Astrocyte of the hippocampus (primary cell): ENCODE measurements at regions not wholly inside any gene's neighbourhood (a gene's known extent, or its start where the extent isn't known, plus 50 kb on each side); places are given as distances from the start of the nearest gene placed in this dataset.
"Not testable (repeated sequence)": the region's sequence is repeated elsewhere in the genome, so short reads cannot be mapped to it uniquely, and the experiment has no call there.

ENCODE experiments used
- DNase-seq: peaks from one replicate; pipeline ENCODE4 v3.0.0; 2011; ENCODE audit warnings: low read depth, low spot score

- no peak for DNase-seq
Observed at GRCh38 chr14:71240171-71240570, 332.9 kb downstream of the PCNX1 start.

- DNase-seq: no peak
Observed at GRCh38 chr14:71240866-71241520, 333.7 kb downstream of the PCNX1 start.

GRCh38 chr14:71242237-71242748, 335.0 kb downstream of the PCNX1 start:
- DNase-seq: peak; percentile 42

DNA sequence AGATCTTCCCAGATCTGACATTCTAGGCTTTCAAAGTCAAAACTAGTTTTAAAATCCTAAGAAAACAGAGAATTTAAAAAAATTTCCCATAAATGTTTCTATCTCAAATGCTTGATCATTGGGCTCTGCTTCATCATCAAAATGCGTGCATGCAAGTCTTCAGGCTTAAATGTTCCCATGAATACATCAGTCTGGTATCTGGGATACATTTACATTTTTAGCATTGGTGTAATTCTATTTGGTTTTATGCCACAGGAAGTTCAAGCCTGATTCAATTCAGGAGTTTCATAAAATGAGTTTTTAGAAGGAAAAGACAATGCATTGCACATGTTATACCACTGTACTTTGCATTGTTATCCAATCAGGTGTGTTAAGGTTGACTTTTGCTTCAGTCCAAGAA, 336.4 kb downstream of the PCNX1 start:
- peak; percentile 31 for DNase-seq

- DNase-seq: no peak
Observed at GRCh38 chr14:71244341-71244740, 337.1 kb downstream of the PCNX1 start.

GRCh38 chr14:71245659-71246361, 338.6 kb downstream of the PCNX1 start:
- DNase-seq: no peak

DNA sequence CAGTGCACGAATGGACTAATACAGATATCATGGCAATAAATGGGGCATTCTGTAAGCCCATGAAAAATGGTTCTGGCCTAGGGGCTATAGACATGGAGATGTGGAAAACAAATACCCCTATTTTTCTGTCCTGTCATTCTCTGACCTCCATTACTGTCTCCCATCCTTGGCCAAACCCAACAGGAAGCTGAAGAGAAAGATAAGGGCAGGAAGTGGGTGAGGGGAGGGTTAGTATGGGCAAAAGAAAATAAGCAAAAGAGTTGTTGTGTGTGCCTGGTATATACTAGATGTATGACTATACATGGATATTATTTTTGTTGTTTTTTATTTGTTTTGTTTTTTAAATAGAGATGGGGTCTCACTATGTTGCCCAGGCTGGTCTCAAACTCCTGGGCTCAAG, 339.3 kb downstream of the PCNX1 start:
- DNase-seq: no peak

GRCh38 chr14:71247106-71247505, 339.8 kb downstream of the PCNX1 start:
- DNase-seq: no peak

DNA sequence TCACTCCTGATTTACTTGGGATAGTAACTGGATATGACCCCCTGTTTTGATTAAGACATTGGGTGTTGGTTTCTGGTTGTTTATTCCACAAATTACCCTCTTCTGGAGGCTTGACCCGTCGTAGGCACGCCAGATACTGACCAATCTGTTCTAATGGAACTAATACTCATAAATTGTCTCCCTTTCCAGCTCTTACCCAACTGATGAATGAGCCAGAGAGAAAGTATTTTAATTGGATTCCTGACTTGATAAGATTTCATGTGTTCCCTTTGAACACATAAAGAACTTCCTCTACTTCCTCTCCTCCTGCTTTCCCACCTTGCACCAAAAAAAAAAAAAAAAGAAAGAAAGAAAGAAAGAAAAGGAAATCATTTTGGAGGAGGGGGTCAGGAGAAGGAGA, 340.9 kb downstream of the PCNX1 start:
- peak; percentile 38 for DNase-seq

GRCh38 chr14:71250347-71250746, 343.1 kb downstream of the PCNX1 start:
- no peak for DNase-seq

- no peak for DNase-seq
Observed at GRCh38 chr14:71250791-71251190, 343.5 kb downstream of the PCNX1 start.

DNA sequence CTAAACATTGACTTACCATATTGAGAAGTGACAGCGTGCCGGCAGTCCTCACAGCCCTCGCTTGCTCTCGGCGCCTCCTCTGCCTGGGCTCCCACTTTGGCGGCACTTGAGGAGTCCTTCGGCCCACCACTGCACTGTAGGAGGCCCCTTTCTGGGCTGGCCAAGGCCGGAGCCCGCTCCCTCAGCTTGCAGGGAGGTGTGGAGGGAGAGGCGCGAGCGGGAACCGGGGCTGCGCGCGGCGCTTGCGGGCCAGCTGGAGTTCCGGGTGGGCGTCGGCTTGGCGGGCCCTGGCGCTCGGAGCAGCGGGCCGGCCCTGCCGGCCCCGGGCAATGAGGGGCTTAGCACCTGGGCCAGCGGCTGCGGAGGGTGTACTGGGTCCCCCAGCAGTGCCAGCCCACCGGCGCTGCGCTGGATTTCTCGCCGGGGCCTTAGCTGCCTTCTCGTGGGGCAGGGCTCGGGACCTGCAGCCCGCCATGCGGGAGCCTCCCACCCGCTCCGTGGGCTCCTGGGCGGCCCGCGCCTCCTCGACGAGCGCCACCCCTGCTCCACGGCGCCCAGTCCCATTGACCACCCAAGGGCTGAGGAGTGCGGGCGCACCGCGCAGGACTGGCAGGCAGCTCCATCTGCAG, 346.9 kb downstream of the PCNX1 start:
- not testable (repeated sequence) for DNase-seq

- DNase-seq: peak; percentile 33
Observed at GRCh38 chr14:71261206-71261605, 353.9 kb downstream of the PCNX1 start.

DNA sequence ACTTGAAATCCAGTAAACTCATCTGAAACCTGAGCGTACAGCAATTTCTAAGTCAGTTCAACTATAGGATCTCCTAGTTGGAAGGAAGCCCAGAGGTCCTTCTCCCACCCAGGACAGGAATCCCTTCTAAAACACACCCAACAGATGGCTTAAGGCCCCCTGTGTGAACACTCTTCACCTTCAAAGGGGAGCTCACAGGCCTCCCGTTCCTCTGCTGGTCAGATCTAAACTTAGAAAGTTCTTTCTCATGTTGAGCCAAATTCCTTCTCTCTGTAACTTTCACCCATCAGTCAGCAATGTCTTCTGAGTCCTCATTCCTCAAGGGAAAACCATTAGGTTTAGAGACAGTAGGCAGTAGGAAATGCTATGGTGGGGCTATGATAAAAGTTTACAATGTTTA, 355.2 kb downstream of the PCNX1 start:
- DNase-seq: no peak

- DNase-seq: no peak
Observed at GRCh38 chr14:71264260-71264659, 357.0 kb downstream of the PCNX1 start.

- DNase-seq: no peak
Observed at GRCh38 chr14:71267007-71267513, 359.8 kb downstream of the PCNX1 start.

GRCh38 chr14:71267691-71268090, 360.4 kb downstream of the PCNX1 start:
- no peak for DNase-seq

GRCh38 chr14:71270111-71270510, 362.9 kb downstream of the PCNX1 start:
- DNase-seq: no peak

DNA sequence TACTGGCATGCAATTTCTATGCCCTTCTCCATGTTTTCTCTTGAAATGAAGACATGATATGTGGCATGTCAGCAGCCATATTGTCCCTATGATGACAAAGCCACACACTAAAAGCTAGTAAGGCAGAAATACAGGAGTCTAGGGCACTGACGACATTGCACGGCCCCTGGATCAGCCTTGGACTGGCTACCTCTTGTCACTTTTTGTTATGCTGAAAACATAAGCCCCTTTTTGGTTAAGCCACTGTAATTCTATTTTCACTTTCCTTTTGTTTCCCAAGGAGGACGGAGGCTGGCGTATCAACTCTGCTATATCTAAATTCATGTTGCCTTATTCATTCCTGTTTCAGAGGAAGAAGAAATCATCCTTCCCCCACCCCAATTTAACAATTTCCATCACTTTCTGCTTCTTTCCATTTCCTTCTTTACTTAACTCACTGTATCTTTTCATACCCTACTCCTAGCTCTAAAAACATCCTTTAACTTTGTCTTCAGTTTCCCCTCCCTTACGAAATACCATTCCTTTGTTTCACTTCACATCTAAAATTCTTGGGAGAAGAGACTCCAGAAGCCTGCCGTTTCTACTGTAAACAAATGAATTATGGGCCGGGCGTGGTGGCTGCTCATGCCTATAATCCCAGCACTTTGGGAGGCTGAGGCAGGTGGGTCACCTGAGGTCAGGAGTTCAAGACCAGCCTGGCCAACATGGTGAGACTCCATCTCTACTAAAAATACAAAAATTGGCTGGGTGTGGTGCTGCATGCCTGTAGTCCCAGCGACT, 364.1 kb downstream of the PCNX1 start:
- no peak for DNase-seq

DNA sequence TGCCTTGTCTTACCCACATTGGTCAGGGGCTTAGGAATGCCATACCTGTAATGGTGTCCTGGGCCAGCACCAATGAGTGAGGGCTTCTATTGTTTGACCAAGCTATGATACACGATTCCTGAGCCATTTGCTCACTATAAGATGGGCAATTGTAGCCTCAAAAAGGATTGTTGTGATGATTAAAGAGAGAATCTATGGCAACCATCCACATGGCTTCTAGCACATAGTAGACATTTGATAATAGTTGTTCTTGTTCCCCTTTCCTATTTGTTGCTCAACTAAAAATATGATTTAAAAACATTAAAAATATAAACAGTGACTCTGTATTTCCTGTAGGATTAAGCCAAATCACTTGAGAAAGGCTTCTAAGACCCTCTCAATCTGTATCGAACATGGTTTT, 366.1 kb downstream of the PCNX1 start:
- no peak for DNase-seq

DNA sequence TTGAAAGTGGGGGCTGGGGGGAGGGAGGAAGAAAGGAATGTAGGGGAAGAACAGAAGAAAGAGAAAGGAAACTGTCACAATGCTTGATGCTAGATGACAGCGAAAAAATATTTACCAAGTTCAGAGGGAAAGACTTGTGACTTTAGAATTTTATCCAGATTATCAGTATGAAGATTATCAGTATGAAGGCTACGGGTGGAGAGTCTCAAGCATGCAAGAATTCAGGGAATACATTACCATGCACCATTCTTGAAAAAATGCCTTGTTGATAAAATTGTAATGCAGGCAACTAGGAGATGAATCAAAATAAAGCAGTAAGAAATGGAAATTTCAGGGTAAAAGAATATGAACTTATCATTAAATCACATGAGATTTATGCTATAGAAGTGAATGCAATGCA, 376.8 kb downstream of the PCNX1 start:
- no peak for DNase-seq

- DNase-seq: no peak
Observed at GRCh38 chr14:71286126-71286525, 378.9 kb downstream of the PCNX1 start.
